ENCODE measurements at regions not wholly inside any gene's neighbourhood (a gene's known extent, or its start where the extent isn't known, plus 50 kb on each side); places are given as distances from the start of the nearest gene placed in this dataset.

DNA sequence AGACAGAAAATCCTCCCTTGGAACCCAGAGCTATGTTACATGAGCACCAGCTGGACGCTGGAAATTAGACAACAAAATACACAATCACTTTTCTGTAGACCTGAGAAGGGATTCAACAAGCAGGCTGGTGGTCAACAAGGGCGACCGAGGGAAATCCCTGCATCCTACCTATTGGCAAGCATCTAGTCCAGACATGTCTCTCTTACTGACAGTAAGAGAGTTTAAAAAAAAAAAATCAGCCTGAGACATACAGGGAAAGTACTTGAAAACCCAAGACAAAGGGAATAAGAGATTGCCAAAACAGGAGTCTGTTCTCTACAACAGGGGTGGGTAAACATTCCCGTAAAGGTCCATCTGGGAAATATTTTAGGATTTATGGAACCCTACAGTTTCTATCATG is 108.0 kb downstream of the KDR start:
- TF ChIP-seq TCF7L2 (IDR thresholded peaks at IDR 0.05; ENCODE audit: borderline replicate concordance, low read depth, low read length) (no peak), ZNF707 (tag by site-specific recombination; IDR thresholded peaks at IDR 0.05) (no peak), ZNF214 (tag by site-specific recombination; IDR thresholded peaks at IDR 0.05; ENCODE audit: borderline replicate concordance) (no peak), ZNF837 (tag by site-specific recombination; IDR thresholded peaks at IDR 0.05) (no peak), ZNF768 (tag by site-specific recombination; IDR thresholded peaks at IDR 0.05) (no peak), ZNF626 (tag by site-specific recombination; IDR thresholded peaks at IDR 0.05) (no peak), ZFP3 (tag by site-specific recombination; IDR thresholded peaks at IDR 0.05; ENCODE audit: low read depth) (no peak), ZNF624 (tag by site-specific recombination; IDR thresholded peaks at IDR 0.05) (no peak), ZSCAN30 (tag by site-specific recombination; IDR thresholded peaks at IDR 0.05) (no peak), ZNF561 (tag by site-specific recombination; IDR thresholded peaks at IDR 0.05; ENCODE audit: borderline replicate concordance) (no peak), ZFP69B (tag by site-specific recombination; IDR thresholded peaks at IDR 0.05) (no peak), ZNF354C (tag by site-specific recombination; IDR thresholded peaks at IDR 0.05; ENCODE audit: borderline replicate concordance, low read depth) (no peak)
- TF ChIP-seq, protein P1, sequence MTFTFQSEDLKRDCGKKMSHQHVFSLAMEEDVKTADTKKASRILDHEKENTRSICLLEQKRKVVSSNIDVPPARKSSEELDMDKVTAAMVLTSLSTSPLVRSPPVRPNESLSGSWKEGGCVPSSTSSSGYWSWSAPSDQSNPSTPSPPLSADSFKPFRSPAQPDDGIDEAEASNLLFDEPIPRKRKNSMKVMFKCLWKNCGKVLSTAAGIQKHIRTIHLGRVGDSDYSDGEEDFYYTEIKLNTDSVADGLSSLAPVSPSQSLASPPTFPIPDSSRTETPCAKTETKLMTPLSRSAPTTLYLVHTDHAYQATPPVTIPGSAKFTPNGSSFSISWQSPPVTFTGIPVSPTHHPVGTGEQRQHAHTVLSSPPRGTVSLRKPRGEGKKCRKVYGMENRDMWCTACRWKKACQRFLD (tag by site-specific recombination; IDR thresholded peaks at IDR 0.05), result no peak
- TF ChIP-seq, protein P2, sequence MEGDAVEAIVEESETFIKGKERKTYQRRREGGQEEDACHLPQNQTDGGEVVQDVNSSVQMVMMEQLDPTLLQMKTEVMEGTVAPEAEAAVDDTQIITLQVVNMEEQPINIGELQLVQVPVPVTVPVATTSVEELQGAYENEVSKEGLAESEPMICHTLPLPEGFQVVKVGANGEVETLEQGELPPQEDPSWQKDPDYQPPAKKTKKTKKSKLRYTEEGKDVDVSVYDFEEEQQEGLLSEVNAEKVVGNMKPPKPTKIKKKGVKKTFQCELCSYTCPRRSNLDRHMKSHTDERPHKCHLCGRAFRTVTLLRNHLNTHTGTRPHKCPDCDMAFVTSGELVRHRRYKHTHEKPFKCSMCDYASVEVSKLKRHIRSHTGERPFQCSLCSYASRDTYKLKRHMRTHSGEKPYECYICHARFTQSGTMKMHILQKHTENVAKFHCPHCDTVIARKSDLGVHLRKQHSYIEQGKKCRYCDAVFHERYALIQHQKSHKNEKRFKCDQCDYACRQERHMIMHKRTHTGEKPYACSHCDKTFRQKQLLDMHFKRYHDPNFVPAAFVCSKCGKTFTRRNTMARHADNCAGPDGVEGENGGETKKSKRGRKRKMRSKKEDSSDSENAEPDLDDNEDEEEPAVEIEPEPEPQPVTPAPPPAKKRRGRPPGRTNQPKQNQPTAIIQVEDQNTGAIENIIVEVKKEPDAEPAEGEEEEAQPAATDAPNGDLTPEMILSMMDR (tag by site-specific recombination; IDR thresholded peaks at IDR 0.05), result no peak
- TF ChIP-seq, protein P3, sequence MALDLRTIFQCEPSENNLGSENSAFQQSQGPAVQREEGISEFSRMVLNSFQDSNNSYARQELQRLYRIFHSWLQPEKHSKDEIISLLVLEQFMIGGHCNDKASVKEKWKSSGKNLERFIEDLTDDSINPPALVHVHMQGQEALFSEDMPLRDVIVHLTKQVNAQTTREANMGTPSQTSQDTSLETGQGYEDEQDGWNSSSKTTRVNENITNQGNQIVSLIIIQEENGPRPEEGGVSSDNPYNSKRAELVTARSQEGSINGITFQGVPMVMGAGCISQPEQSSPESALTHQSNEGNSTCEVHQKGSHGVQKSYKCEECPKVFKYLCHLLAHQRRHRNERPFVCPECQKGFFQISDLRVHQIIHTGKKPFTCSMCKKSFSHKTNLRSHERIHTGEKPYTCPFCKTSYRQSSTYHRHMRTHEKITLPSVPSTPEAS (tag by site-specific recombination; IDR thresholded peaks at IDR 0.05), result no peak
- TF ChIP-seq, protein P4, sequence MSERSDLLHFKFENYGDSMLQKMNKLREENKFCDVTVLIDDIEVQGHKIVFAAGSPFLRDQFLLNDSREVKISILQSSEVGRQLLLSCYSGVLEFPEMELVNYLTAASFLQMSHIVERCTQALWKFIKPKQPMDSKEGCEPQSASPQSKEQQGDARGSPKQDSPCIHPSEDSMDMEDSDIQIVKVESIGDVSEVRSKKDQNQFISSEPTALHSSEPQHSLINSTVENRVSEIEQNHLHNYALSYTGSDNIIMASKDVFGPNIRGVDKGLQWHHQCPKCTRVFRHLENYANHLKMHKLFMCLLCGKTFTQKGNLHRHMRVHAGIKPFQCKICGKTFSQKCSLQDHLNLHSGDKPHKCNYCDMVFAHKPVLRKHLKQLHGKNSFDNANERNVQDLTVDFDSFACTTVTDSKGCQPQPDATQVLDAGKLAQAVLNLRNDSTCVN (tag by site-specific recombination; optimal IDR thresholded peaks at IDR 0.05), result no peak
- Histone ChIP-seq H3K4me3 (ENCODE audit: low read depth, low read length) (no peak overlapping the region), H3K9me3 (ENCODE audit: control insufficient read depth, insufficient read depth, low read depth, low read length) (no peaks in the 10 kb centered on the region), H3K4me1 (ENCODE audit: control insufficient read depth, insufficient read depth, low read length) (peaks cover 6% of the 10 kb centered on the region; the same call in 1 of the 2 replicates), H3K36me3 (ENCODE audit: control insufficient read depth in 2 of 2, insufficient read depth in 1 of 2, low read length in 2 of 2) (no peaks in the 10 kb centered on the region), H3K27ac (ENCODE audit: extremely low read depth, low read depth, low read length) (no peak overlapping the region)
- CTCF ChIA-PET, result interaction anchor here (0.6 kb wide), 1 partner anchor 228 kb away, joined by 3 read pairs; no protein-coding TSS in a partner anchor
- POLR2A ChIA-PET, result no interaction called here

DNA sequence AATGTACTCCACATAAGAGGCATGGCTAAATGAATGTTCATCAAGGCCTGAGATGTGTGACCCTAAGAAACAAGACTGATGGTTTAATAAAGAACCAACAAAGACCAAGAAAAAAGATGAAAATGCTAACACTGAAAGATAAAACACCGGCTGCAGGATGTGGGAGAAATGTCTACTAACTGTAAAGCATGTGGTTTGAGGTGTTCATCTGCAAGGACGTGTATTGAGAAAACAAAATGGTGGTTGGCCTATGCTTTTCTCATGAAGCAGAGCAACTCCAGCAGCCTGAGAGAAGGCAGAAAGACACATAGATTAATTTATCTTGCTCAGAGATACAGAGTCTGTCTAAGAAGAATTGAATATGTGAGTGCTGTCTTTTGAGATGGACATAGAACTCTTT is 109.3 kb downstream of the KDR start:
- Histone ChIP-seq H3K4me1 (ENCODE audit: control insufficient read depth, insufficient read depth, low read length) (peaks cover 6% of the 10 kb centered on the region; the same call in 1 of the 2 replicates), H3K36me3 (ENCODE audit: control insufficient read depth in 2 of 2, insufficient read depth in 1 of 2, low read length in 2 of 2) (no peaks in the 10 kb centered on the region), H3K9me3 (ENCODE audit: control insufficient read depth, insufficient read depth, low read depth, low read length) (no peaks in the 10 kb centered on the region), H3K27ac (ENCODE audit: extremely low read depth, low read depth, low read length) (no peak overlapping the region), H3K4me3 (ENCODE audit: low read depth, low read length) (no peak overlapping the region)
- TF ChIP-seq ZNF76 (tag by site-specific recombination; IDR thresholded peaks at IDR 0.05; ENCODE audit: borderline replicate concordance, low read depth) (no peak), ZNF184 (tag by site-specific recombination; IDR thresholded peaks at IDR 0.05) (no peak), MYNN (tag by site-specific recombination; IDR thresholded peaks at IDR 0.05; ENCODE audit: borderline replicate concordance) (no peak), SP7 (tag by site-specific recombination; IDR thresholded peaks at IDR 0.05) (no peak), ZIC2 (tag by site-specific recombination; IDR thresholded peaks at IDR 0.05) (no peak), ZSCAN23 (tag by site-specific recombination; IDR thresholded peaks at IDR 0.05) (no peak), ZNF350 (tag by site-specific recombination; IDR thresholded peaks at IDR 0.05) (no peak), ZNF433 (tag by site-specific recombination; IDR thresholded peaks at IDR 0.05; ENCODE audit: low read depth) (no peak)
- POLR2A ChIA-PET, result no interaction called here
- CTCF ChIA-PET, result no interaction called here

All from HEK293 (cell line).